Neural progenitor cell (in vitro differentiated cells): ENCODE measurements at regions not wholly inside any gene's neighbourhood (a gene's known extent, or its start where the extent isn't known, plus 50 kb on each side); places are given as distances from the start of the nearest gene placed in this dataset.

Experiments used
- CTCF ChIP-seq: fragments of 200-600 bp; sonication (generic); IDR thresholded peaks from 2 replicates; pipeline ENCODE4 v1.5.1; 2017; ENCODE audit warnings: antibody characterized with exemption, mild to moderate bottlenecking
- EZH2 ChIP-seq: fragments of 200-600 bp; sonication (generic); IDR thresholded peaks from 2 replicates; pipeline ENCODE4 v1.6.1; 2017; ENCODE audit warnings: antibody characterized with exemption, mild to moderate bottlenecking, moderate library complexity

DNA sequence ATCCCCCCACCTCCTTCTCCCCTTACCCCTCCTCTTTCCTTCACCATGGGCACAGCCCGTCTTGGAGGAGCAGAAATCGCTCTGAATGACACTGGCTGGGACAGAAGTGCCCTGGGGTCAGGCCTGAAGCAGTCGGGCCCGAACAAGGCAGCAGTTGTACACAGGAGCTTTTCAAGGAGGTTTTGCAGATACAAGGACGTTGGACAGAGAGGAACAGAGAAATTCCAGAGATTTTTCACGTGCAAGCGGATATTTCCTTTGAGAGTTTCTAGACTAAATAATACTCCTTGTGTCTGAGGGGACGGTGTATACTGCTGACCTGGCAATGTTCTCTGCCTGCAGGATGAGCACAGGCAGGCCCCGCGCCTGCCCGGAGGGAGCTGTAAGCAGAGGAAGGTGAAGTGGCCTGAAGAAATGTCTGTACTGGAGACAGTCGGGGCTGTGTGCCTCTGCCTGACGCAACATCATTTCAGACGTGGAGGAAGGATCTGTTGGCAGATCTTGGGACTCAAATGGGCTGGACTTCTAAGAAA lies 95.3 kb upstream of the SLC25A33 start:
- TF ChIP-seq EZH2, result no peak
- TF ChIP-seq CTCF, result no peak
